ENCODE measurements at regions not wholly inside any gene's neighbourhood (a gene's known extent, or its start where the extent isn't known, plus 50 kb on each side); places are given as distances from the start of the nearest gene placed in this dataset.

DNA sequence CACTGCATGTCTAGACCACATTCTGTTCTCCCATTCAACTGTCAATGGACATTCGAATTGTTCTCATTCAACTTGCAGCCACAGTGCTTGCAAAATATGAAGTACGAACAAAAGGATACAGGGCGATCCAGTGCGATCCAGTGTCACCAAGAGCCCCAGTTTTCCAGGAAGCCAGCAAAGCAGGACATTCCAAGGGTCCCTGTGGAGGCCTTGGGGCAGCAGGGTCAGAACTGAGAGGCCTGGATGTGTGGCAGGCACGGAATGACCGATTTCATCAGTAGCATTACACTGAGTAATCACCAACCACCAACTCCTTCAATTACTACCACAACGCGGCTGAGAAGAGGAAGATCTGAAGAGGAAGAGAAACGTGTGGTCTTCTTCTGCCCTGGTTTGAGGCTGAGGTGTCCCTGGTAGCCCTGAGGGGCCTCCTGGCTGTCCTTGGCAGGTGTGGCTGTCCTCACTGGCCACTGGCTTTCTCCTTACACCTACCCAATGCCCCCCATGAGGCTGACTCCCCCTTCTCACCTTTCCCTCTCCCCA is 172.7 kb upstream of the FHL2 start:
- no peak overlapping the region for H3K9ac ChIP-seq (ENCODE audit: low read length)
- H3F3A ChIP-seq (ENCODE audit: insufficient read depth, low read length, poor library complexity, severe bottlenecking) = no peaks in the 10 kb centered on the region
- H3K27me3 ChIP-seq (ENCODE audit: insufficient read depth, low read depth, low read length) = no peaks in the 10 kb centered on the region
- H3K36me3 ChIP-seq (ENCODE audit: insufficient read depth, low read length) = no peaks in the 10 kb centered on the region
- TF ChIP-seq EP300 (conservative IDR thresholded peaks at IDR 0.05; ENCODE audit: poor library complexity, severe bottlenecking) (no peak), POLR2AphosphoS5 (IDR thresholded peaks at IDR 0.05) (no peak), RAD21 (conservative IDR thresholded peaks at IDR 0.05) (no peak), MXI1 (conservative IDR thresholded peaks at IDR 0.05; ENCODE audit: poor library complexity, severe bottlenecking) (no peak), TAF1 (IDR thresholded peaks at IDR 0.05; ENCODE audit: low read depth) (no peak), SMC3 (conservative IDR thresholded peaks at IDR 0.05; ENCODE audit: poor library complexity) (no peak), CTCF (IDR thresholded peaks at IDR 0.05; ENCODE audit: poor library complexity, severe bottlenecking) (no peak), EZH2 (IDR thresholded peaks at IDR 0.05; ENCODE audit: borderline replicate concordance, insufficient read depth, low read length, poor library complexity, severe bottlenecking) (no peak)
- H3K4me2 ChIP-seq (ENCODE audit: low read length) = no peak overlapping the region
- no peaks in the 10 kb centered on the region for H3K79me2 ChIP-seq (replicated peaks; ENCODE audit: insufficient read depth, low read length)
- no peak overlapping the region for H3K4me3 ChIP-seq (ENCODE audit: low read length)
- no peaks in the 10 kb centered on the region for H3K9me2 ChIP-seq (ENCODE audit: insufficient read depth, low read length)
- no peak overlapping the region for H2AFZ ChIP-seq (ENCODE audit: low read depth, low read length)
- no peak overlapping the region for H3K27ac ChIP-seq (ENCODE audit: low read length)
- no peaks in the 10 kb centered on the region for H4K20me1 ChIP-seq (ENCODE audit: insufficient read depth)
- no peaks in the 10 kb centered on the region for H3K9me3 ChIP-seq (ENCODE audit: low read length)

DNA sequence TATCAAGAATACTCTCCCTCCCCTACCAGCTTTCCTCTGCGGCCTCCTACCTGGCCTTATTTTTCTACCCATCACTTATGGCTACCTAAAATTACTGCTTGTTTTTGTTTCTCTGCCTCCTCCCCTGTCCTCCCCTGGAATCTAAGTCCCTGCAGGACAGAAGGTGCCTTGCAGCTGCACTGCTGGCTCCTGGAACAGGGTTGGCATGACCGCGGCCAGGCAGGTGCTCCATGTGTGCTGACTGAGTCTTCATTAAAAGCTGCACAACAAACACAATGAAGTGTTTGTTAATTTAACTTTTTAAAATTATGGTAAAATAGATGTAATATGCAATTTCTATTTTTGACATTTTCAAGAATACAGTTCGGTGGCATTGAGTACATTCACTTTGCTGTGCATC is 171.9 kb upstream of the FHL2 start:
- Histone ChIP-seq H3F3A (ENCODE audit: insufficient read depth, low read length, poor library complexity, severe bottlenecking) (no peaks in the 10 kb centered on the region), H3K9ac (ENCODE audit: low read length) (no peak overlapping the region), H3K27me3 (ENCODE audit: insufficient read depth, low read depth, low read length) (no peaks in the 10 kb centered on the region), H3K4me3 (ENCODE audit: low read length) (no peak overlapping the region), H3K9me3 (ENCODE audit: low read length) (no peaks in the 10 kb centered on the region), H3K27ac (ENCODE audit: low read length) (no peak overlapping the region), H3K36me3 (ENCODE audit: insufficient read depth, low read length) (no peaks in the 10 kb centered on the region), H2AFZ (ENCODE audit: low read depth, low read length) (no peak overlapping the region), H4K20me1 (ENCODE audit: insufficient read depth) (no peaks in the 10 kb centered on the region), H3K9me2 (ENCODE audit: insufficient read depth, low read length) (no peaks in the 10 kb centered on the region), H3K4me2 (ENCODE audit: low read length) (no peak overlapping the region), H3K79me2 (replicated peaks; ENCODE audit: insufficient read depth, low read length) (no peaks in the 10 kb centered on the region)
- TF ChIP-seq EZH2 (IDR thresholded peaks at IDR 0.05; ENCODE audit: borderline replicate concordance, insufficient read depth, low read length, poor library complexity, severe bottlenecking) = no peak
- TF ChIP-seq REST (IDR thresholded peaks at IDR 0.05; ENCODE audit: borderline replicate concordance) = no peak
- no peak for TF ChIP-seq MXI1 (conservative IDR thresholded peaks at IDR 0.05; ENCODE audit: poor library complexity, severe bottlenecking)
- TF ChIP-seq CTCF (IDR thresholded peaks at IDR 0.05; ENCODE audit: poor library complexity, severe bottlenecking) = no peak
- no peak for TF ChIP-seq TAF1 (IDR thresholded peaks at IDR 0.05; ENCODE audit: low read depth)
